GM12873 (cell line): ENCODE measurements at regions not wholly inside any gene's neighbourhood (a gene's known extent, or its start where the extent isn't known, plus 50 kb on each side); places are given as distances from the start of the nearest gene placed in this dataset.

Source experiments
- CTCF ChIP-seq: IDR thresholded peaks from 2 replicates; pipeline ENCODE4 v1.5.1; 2012; ENCODE audit warnings: low read depth, mild to moderate bottlenecking, moderate library complexity, low read length, control low read depth; ENCODE audit not compliant: insufficient read depth; ENCODE audit errors: missing control alignments

- TF ChIP-seq CTCF: no peak
Measured at GRCh38 chr5:1748271-1748670, 51.4 kb downstream of the MRPL36 start.

GRCh38 chr5:1747803-1748085 lies 51.9 kb downstream of the MRPL36 start:
- no peak for TF ChIP-seq CTCF

DNA sequence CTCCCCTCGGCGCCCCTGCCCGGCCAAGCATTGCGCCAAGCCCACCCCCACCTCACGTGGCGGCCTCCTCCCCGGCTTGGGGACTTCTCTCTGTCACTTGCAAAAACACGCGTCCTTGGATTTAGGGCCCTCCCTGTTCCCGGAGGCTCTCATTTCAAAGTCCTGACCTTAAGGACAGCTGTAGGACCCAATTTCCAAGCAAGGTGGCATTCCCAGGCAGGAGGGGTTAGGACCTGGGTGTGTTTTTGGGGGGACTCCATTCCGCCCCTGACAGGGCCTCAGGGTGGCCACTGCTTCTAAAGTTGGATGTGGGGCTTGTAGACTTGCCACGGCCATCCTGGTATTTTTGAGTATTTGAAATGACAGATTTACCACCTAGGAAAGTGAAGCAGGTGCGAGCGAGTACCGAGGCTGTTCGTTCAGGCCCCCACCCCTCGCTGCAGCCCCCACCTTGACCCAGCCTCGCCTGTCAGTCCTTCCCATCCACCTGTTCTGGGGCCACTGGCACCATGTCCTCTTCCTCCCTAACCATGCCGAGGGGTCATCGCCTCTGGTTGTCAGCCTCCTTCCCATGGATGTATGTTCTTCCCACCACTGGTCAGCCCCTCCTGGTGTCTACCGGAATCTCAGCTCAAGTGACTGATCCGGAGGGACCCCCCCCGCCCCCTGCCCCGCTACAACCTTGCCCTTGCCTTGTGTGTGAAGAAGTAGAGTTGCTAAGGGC lies 52.4 kb downstream of the MRPL36 start:
- TF ChIP-seq CTCF: no peak

DNA sequence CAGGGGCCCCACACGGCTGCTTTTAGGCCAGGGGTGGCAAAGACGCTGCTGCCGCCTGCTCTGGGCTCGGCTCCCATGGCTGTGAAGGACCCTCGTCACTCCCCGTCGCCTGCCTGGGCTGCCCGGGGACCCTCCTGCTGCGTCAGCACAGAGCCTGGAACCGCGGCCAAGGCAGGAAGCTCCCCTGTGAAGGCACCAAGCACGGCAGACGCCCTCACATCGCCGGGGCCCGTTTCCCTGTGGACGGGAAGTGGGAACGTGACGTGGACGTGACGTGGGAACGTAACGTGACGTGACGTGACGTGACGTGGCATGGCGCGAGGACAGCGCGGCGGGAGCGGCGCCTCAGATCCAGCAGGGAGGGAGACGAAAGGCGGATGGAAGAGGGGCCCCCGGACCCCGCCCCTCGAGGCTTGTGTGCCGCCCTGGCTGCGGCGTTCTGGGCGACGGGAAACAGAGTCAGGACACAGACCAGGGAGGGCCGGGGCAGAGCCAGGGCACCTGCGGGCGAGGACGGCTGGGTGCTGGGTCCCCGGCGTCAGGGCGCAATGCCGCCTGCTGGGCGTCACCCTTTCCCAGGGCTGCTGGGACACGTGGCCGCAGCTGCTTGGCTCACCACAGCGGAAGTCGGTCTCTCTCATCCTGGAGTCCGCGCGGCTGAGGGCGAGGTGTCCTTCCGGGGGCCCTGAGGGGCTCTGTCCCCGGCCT lies 53.1 kb downstream of the MRPL36 start:
- no peak for TF ChIP-seq CTCF

- no peak for TF ChIP-seq CTCF
Measured at GRCh38 chr5:1745796-1746370, 53.8 kb downstream of the MRPL36 start.

- TF ChIP-seq CTCF: no peak
Measured at GRCh38 chr5:1745123-1745795, 54.4 kb downstream of the MRPL36 start.
